Kidney (tissue), 13 donors: ENCODE measurements at regions not wholly inside any gene's neighbourhood (a gene's known extent, or its start where the extent isn't known, plus 50 kb on each side); places are given as distances from the start of the nearest gene placed in this dataset.

Experiments
- DNase-seq, 5 donors: peaks; one replicate each; pipeline ENCODE4 v3.0.0-alpha.2; 2013 to 2020
- FAIRE-seq: peaks from 2 replicates; lab custom pipeline; 2012; peaks lifted over from hg19 to GRCh38; lab: Jason Lieb, UNC
- H3K27ac ChIP-seq, 2 donors: one replicate each; pipeline ENCODE4 v1.7.0; 2013; ENCODE audit warnings: low read depth in 2 of 2, low read length in 2 of 2, inconsistent platforms in 1 of 2
- H3K27me3 ChIP-seq: one replicate; pipeline ENCODE4 v1.7.1; 2013; ENCODE audit warnings: low read length, inconsistent platforms; ENCODE audit not compliant: control insufficient read depth, insufficient read depth
- H3K36me3 ChIP-seq, 3 donors: one replicate each; pipeline versions ENCODE4 v1.7.0 to v1.7.1; 2013; ENCODE audit warnings: low read length in 3 of 3, control low read depth in 1 of 3, inconsistent platforms in 1 of 3; ENCODE audit not compliant: insufficient read depth in 3 of 3, control insufficient read depth in 2 of 3
- H3K4me1 ChIP-seq, 3 donors: one replicate each; pipeline versions ENCODE4 v1.7.0 to v1.7.1; 2013; ENCODE audit warnings: low read length in 3 of 3, inconsistent platforms in 1 of 3, low read depth in 1 of 3; ENCODE audit not compliant: control insufficient read depth in 2 of 3, insufficient read depth in 2 of 3
- H3K4me3 ChIP-seq, 3 donors: one replicate each; pipeline versions ENCODE4 v1.7.0 to v1.8.1; 2013; ENCODE audit warnings: low read length in 3 of 3, control low read depth in 1 of 3, inconsistent platforms in 1 of 3
- H3K9ac ChIP-seq, 3 donors: one replicate each; pipeline versions ENCODE4 v1.7.0 to v1.7.1; 2013; ENCODE audit warnings: low read length in 3 of 3, control low read depth in 1 of 3, inconsistent platforms in 1 of 3
- H3K9me3 ChIP-seq, 3 donors: one replicate each; pipeline versions ENCODE4 v1.7.0 to v1.7.1; 2013; ENCODE audit warnings: low read length in 3 of 3, control low read depth in 1 of 3, inconsistent platforms in 1 of 3; ENCODE audit not compliant: control insufficient read depth in 2 of 3, insufficient read depth in 1 of 3
- intact Hi-C: fragments of 100-400 bp; cut with DNase I; formaldehyde crosslinking; loops from one replicate; pipeline ENCODE4 v1.11.1; 2022
- TF ChIP-seq, protein P1 (sequence below): IDR thresholded peaks from 3 replicates; pipeline ENCODE4 v1.5.1; 2012; ENCODE audit warnings: mild to moderate bottlenecking, moderate library complexity, borderline replicate concordance; ENCODE audit not compliant: insufficient read depth; ENCODE audit errors: extremely low read depth
- donor health status: control.
- donor health status: control.
- donor health status: control.
- donor health status: control.
- donor health status: control.
- donor health status: DM: yes; HTN: yes; CAD: no.
- donor health status: Normal renal cell carcinoma (clear cell type).

DNA sequence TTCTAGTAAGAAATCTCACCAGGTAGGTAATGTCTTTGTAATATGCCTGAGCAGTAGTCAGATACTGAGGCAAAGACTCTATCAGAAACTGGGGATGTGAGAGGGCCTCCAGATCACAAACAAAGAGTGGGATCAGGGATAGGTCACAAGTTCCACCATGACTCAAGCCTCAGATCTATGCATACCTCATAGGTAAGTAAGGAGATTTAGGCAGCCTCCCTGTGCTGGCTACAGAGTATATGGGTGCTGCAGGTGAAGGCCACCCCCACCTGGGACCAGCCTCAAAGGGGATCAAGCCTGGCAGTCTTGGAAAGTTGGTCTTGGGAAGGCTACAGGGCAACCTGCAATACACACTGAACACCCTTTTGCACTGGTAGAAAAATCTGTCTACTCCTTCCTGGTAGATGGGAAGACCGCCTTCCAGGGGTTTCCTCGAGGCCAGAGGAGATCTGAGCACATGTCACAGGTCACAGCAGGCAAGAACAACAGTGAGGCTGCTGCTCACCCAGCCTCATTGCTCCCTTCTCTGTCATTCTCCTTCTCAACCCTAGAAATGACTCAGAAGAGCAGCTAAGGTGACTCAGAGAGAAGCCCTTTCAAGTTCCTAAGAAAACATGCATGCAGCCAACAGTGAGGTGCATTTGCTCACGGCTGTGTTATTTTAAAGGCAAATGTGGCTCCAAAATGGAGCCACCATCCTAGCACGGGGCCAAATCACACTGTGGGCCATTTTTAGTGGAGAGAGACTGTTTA is 143.4 kb upstream of the CDKN3 start:
- H3K36me3 ChIP-seq: no peaks in the 10 kb centered on the region
- no peaks in the 10 kb centered on the region for H3K27me3 ChIP-seq
- H3K4me3 ChIP-seq: no peak overlapping the region
- no peaks in the 10 kb centered on the region for H3K9me3 ChIP-seq
- no peak overlapping the region for H3K9ac ChIP-seq
- DNase-seq (no peak), FAIRE-seq (no peak)
- intact Hi-C loops: no loop called here
- no peaks in the 10 kb centered on the region for H3K4me1 ChIP-seq
- TF ChIP-seq, protein P1, sequence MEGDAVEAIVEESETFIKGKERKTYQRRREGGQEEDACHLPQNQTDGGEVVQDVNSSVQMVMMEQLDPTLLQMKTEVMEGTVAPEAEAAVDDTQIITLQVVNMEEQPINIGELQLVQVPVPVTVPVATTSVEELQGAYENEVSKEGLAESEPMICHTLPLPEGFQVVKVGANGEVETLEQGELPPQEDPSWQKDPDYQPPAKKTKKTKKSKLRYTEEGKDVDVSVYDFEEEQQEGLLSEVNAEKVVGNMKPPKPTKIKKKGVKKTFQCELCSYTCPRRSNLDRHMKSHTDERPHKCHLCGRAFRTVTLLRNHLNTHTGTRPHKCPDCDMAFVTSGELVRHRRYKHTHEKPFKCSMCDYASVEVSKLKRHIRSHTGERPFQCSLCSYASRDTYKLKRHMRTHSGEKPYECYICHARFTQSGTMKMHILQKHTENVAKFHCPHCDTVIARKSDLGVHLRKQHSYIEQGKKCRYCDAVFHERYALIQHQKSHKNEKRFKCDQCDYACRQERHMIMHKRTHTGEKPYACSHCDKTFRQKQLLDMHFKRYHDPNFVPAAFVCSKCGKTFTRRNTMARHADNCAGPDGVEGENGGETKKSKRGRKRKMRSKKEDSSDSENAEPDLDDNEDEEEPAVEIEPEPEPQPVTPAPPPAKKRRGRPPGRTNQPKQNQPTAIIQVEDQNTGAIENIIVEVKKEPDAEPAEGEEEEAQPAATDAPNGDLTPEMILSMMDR: no peak
- no peak overlapping the region for H3K27ac ChIP-seq

DNA sequence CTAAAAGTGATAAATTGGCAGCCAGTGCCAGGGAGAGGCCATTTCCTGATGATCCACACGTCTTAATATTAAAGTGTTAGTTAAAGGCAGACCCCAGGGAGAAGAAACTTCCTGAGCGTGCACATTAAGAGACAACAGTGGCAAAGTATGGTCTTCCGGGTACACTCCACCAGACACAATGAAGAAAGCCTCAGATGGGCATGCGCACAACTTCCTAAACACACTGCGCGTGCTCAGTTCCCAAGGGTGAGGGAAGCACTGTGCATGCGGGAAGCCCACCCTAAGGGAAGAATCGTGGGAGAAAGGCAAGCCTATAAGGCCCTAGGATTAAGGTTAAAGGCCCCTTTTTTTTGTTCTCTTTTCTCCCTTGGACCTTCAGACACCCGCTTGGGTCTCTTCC is 140.7 kb upstream of the CDKN3 start:
- Histone ChIP-seq H3K9ac (no peak overlapping the region), H3K4me1 (no peaks in the 10 kb centered on the region), H3K36me3 (no peaks in the 10 kb centered on the region), H3K4me3 (no peak overlapping the region), H3K27ac (no peak overlapping the region), H3K9me3 (no peaks in the 10 kb centered on the region), H3K27me3 (no peaks in the 10 kb centered on the region)
- intact Hi-C loops: no loop called here
- TF ChIP-seq, protein P1: no peak
- FAIRE-seq (no peak), DNase-seq (no peak)

DNA sequence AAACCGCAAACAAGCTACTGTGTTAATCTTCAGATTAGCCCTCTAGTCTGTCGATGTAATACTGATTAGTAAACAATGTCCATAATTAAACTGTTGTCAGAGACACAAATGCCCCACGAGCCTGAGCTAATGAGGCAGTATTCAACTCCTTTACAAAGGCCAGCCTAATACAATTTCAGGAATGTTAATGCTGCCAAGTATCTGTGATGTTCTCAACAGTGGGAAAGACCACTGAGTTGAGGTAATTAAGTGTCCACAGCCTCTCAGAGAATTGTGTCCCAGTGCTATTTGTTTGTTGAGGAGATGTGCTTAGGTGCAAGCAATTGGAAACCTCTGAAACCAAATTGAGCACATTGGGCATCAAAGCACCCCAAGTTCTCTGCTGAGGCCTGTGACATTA is 139.4 kb upstream of the CDKN3 start:
- no peaks in the 10 kb centered on the region for H3K27me3 ChIP-seq
- no peak overlapping the region for H3K9ac ChIP-seq
- no peak for FAIRE-seq
- intact Hi-C loops: no loop called here
- no peaks in the 10 kb centered on the region for H3K36me3 ChIP-seq
- no peak for DNase-seq
- H3K27ac ChIP-seq: no peak overlapping the region
- H3K9me3 ChIP-seq: no peaks in the 10 kb centered on the region
- H3K4me3 ChIP-seq: no peak overlapping the region
- no peaks in the 10 kb centered on the region for H3K4me1 ChIP-seq
- TF ChIP-seq, protein P1: no peak
